GM12891 (cell line): ENCODE measurements at regions not wholly inside any gene's neighbourhood (a gene's known extent, or its start where the extent isn't known, plus 50 kb on each side); places are given as distances from the start of the nearest gene placed in this dataset.

Experiments
- DNase-seq: peaks from one replicate; pipeline ENCODE4 v3.0.0; 2011; ENCODE audit warnings: low spot score; ENCODE audit not compliant: insufficient read length
- FAIRE-seq: peaks from 2 replicates; lab custom pipeline; 2011; peaks lifted over from hg19 to GRCh38; lab: Jason Lieb, UNC
- PAX5 ChIP-seq: IDR thresholded peaks from 2 replicates; pipeline ENCODE4 v1.6.1; 2011; ENCODE audit warnings: low read length, moderate library complexity, mild to moderate bottlenecking; ENCODE audit not compliant: insufficient read depth, severe bottlenecking
- POLR2A ChIP-seq: IDR thresholded peaks from 2 replicates; pipeline ENCODE4 v1.6.1; 2011; ENCODE audit warnings: low read depth, low read length, control low read depth
- POLR2AphosphoS5 ChIP-seq: IDR thresholded peaks from 2 replicates; pipeline ENCODE4 v1.6.1; 2011; ENCODE audit warnings: low read depth, low read length, control low read depth
- POU2F2 ChIP-seq: IDR thresholded peaks from 2 replicates; pipeline ENCODE4 v1.6.1; 2011; ENCODE audit warnings: low read depth, mild to moderate bottlenecking, control low read depth, low read length, moderate library complexity
- SPI1 ChIP-seq: IDR thresholded peaks from 2 replicates; pipeline ENCODE4 v1.6.1; 2011; ENCODE audit warnings: low read depth, low read length, control low read depth
- TAF1 ChIP-seq: IDR thresholded peaks from 2 replicates; pipeline ENCODE4 v1.6.1; 2011; ENCODE audit warnings: low read depth, low read length, control low read depth

GRCh38 chr11:120034176-120034875 lies 103.6 kb downstream of the TRIM29 start:
- DNase-seq = no peak
- TF ChIP-seq SPI1 (no peak), POU2F2 (no peak), TAF1 (no peak)
- no peak for FAIRE-seq

GRCh38 chr11:120032766-120033390 lies 105.0 kb downstream of the TRIM29 start:
- no peak for DNase-seq
- no peak for FAIRE-seq
- TF ChIP-seq POU2F2 (no peak), POLR2AphosphoS5 (no peak), TAF1 (no peak), SPI1 (no peak), POLR2A (no peak), PAX5 (no peak)

DNA sequence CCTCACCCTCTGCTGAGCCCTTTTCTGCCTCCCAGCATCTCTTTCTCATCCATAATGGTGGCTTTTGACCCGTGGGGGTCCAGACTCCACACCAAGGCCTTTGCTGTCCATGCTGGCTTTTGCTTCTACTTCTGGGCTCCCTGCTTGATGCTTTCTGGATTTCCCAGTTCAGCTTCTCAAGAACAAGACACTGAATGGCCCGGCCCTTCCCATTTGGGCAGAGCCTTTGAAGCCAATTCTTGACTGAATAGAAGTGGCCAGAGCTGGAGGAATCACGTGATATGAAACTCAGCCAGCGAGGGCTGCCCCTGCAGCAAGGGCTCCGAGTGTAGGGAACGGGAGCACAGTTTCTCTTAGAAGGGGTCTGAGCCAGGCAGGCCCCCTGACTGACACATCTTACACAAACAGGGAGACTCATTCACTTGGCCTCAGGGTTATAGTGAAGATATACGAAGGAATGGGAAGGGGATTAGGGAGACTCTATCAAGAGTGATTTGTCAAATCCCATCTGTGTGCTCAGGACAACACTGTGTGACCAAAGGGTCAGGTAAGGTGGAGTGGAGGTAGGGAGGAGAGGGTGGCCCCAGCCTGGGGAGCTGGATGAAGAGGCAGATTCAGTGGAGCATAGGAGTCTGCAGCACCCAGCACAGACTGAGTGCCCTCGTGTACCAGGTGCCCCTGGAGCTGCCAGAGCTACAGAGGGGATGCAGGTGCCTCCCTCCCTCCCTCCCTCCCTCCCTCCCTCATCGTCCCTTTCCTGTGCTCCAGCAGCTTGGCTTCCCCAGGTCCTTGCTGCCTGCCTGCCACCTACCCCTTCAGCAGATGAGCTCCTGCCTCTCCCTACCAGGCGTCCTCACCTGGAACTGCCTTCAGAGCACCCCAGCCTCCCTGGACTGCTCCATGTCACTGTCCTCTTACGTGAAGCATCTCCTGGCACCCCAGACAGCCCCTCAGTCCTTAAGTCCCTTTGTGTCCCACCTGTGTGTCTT lies 106.0 kb downstream of the TRIM29 start:
- FAIRE-seq (no peak), DNase-seq (no peak)
- TF ChIP-seq POU2F2 (no peak), TAF1 (no peak), POLR2AphosphoS5 (no peak), POLR2A (no peak), PAX5 (no peak)

- DNase-seq = no peak
- TF ChIP-seq TAF1 = no peak
- TF ChIP-seq PAX5 = no peak
- no peak for TF ChIP-seq POU2F2
- no peak for TF ChIP-seq POLR2AphosphoS5
- TF ChIP-seq SPI1 = no peak
- no peak for TF ChIP-seq POLR2A
- FAIRE-seq = no peak
Observed at GRCh38 chr11:120031156-120031555, 106.8 kb downstream of the TRIM29 start.

DNA sequence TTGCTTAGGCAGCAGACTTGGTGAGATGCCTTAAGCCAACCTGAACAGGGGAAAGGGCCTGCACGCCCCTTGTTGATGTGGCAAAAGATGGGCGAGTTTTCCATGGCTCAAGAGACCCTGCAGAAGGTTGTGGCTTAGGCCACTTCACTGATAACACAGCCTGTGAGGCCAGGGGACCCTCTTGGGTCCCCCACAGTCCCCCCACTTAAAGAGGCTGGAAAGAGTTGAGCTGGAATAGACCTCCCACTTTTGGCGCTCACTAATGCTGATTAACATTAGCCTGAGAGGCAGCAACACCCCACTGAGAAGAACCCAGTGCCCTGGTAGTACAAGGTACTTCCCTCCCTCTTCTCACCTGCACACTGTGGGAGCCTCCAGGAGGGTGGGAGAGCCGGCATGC lies 107.5 kb downstream of the TRIM29 start:
- FAIRE-seq (no peak), DNase-seq (no peak)
- TF ChIP-seq POLR2A (no peak), TAF1 (no peak), POU2F2 (no peak), PAX5 (no peak)

- TF ChIP-seq POU2F2 (no peak), SPI1 (no peak), TAF1 (no peak), POLR2AphosphoS5 (no peak), POLR2A (no peak)
- DNase-seq = no peak
- FAIRE-seq = no peak
Observed at GRCh38 chr11:120029321-120029720, 108.6 kb downstream of the TRIM29 start.

- TF ChIP-seq PAX5 (no peak), TAF1 (no peak), SPI1 (no peak), POLR2A (no peak), POU2F2 (no peak), POLR2AphosphoS5 (no peak)
- DNase-seq (no peak), FAIRE-seq (no peak)
Observed at GRCh38 chr11:120028897-120029258, 109.0 kb downstream of the TRIM29 start.

DNA sequence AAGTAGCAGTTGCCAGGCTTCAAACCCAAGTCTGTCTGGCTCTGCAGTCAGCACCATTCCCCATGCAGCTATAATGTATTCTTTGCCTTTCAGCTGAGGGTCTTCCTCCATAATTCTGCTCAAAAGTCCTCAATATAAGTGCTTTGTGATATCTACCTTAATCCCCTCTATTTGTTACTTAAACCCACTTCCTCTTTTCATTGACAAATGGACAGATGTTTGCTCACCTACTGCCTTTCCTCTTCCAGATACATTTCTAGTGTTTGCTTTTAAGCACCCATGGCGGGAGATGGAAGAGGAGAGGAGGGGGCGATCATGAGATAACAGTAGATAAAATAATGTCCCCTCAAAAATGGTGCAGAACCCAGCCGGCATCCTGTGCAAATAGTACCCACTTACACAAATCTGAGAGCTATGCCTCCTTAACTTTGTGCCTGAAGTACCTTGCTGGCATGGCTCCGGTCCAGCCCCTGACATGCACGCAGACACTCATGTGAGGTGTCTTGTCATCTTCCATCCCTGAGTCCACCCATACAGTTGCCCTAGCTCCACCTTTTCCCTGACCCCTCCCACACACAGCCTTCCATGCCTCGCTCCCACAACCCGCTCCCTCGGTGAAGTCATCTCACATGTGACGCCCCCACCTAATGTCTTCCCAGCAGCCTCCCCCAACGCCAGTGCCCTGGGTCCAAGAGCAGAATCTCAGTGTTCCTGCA lies 109.6 kb downstream of the TRIM29 start:
- TF ChIP-seq PAX5 = no peak
- no peak for TF ChIP-seq POU2F2
- peak; percentile 81 for TF ChIP-seq SPI1
- DNase-seq (no peak), FAIRE-seq (no peak)
